Activated naive CD4-positive, alpha-beta T cell treated with anti-CD3 and anti-CD28 coated beads, Interleukin-2, amount 10 ng/mL, durations not matched to agents 7 days and 5 days (primary cell): ENCODE measurements at regions not wholly inside any gene's neighbourhood (a gene's known extent, or its start where the extent isn't known, plus 50 kb on each side); places are given as distances from the start of the nearest gene placed in this dataset.

Experiments
- CTCF ChIA-PET: fragments of 350-600 bp; sonication (Branson Sonifier 250); formaldehyde crosslinking; loops from one replicate; lab custom pipeline; 2021; ENCODE audit warnings: antibody characterized with exemption; lab: Charles Lee
- DNase-seq: peaks from one replicate; pipeline ENCODE4 v3.0.0-alpha.2; 2020
- H3K27ac Mint-ChIP-seq: one replicate; pipeline ENCODE4 v1.8.0; 2021; ENCODE audit warnings: mild to moderate bottlenecking, moderate library complexity, mixed read lengths
- H3K27me3 Mint-ChIP-seq: one replicate; pipeline ENCODE4 v1.8.0; 2021; ENCODE audit warnings: mild to moderate bottlenecking, mixed read lengths
- H3K36me3 Mint-ChIP-seq: one replicate; pipeline ENCODE4 v1.8.0; 2021; ENCODE audit warnings: mixed read lengths
- H3K4me1 Mint-ChIP-seq: one replicate; pipeline ENCODE4 v1.8.0; 2021; ENCODE audit warnings: mixed read lengths
- H3K4me3 Mint-ChIP-seq: one replicate; pipeline ENCODE4 v1.8.0; 2021; ENCODE audit warnings: mild to moderate bottlenecking, moderate library complexity, mixed read lengths
- H3K9me3 Mint-ChIP-seq: one replicate; pipeline ENCODE4 v1.8.0; 2021; ENCODE audit warnings: mixed read lengths

GRCh38 chr13:74449811-74450524 is 315.8 kb upstream of the KLF12 start:
- CTCF ChIA-PET, result no interaction called here
- Mint-ChIP-seq H3K27me3 (peaks cover 4% of the 10 kb centered on the region), H3K9me3 (no peaks in the 10 kb centered on the region), H3K4me3 (no peak overlapping the region), H3K4me1 (no peaks in the 10 kb centered on the region), H3K36me3 (no peaks in the 10 kb centered on the region), H3K27ac (no peak overlapping the region)
- DNase-seq, result no peak

DNA sequence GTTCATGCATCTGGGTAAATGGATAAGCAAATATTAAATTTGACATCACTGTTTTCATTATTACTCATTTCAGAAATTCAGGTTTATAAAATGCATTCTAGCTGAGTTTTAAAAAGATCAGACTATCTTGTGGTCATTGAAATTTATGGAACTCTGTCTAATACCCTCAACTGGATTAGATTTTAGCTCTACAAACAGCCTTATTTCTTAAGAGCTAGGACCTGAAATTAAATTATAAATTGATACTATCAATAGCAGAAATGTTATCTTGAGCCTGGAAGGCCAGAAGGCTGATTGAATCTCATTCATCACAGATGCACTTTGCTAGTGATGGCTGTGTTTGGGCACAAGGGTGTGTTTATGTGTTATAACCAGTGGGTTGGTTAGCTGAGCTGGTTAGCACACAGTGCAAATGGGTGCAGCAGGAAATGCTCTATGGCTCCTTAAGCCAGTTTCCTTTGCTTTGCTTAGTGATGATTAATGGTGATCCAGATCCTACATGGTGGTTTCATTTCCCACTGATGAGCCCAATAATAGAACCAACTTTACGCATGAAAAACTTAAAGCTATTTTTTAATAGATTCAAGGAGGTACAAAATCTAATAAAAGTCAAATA is 310.8 kb upstream of the KLF12 start:
- Mint-ChIP-seq H3K4me3 (no peak overlapping the region), H3K4me1 (no peaks in the 10 kb centered on the region), H3K36me3 (no peaks in the 10 kb centered on the region), H3K9me3 (no peaks in the 10 kb centered on the region), H3K27ac (no peak overlapping the region), H3K27me3 (no peaks in the 10 kb centered on the region)
- CTCF ChIA-PET, result no interaction called here
- no peak for DNase-seq

- Mint-ChIP-seq H3K4me3 (no peak overlapping the region), H3K9me3 (no peaks in the 10 kb centered on the region), H3K27ac (no peak overlapping the region), H3K4me1 (no peaks in the 10 kb centered on the region), H3K36me3 (no peaks in the 10 kb centered on the region), H3K27me3 (no peaks in the 10 kb centered on the region)
- DNase-seq, result no peak
- CTCF ChIA-PET, result no interaction called here
Observed at GRCh38 chr13:74444161-74444571, 310.0 kb upstream of the KLF12 start.

DNA sequence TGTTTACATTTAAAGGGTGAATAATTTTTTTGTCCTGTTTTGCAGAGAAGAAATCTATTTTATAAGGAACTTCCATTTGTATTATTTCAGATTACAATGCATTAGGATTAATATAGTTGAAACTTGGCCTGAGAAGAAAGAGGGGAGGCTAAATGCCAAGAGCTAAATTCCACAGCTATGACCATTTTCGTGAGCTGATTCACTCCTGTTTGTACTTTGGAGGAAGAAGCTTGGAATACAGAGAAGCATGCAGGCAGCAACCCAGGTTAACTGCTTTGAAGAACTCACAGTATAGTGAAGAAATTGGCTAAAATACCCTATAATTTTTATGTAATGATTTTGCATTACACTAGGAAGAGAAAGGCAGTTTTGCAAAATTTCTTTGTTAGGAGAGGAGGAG is 309.4 kb upstream of the KLF12 start:
- Mint-ChIP-seq H3K4me1 (no peaks in the 10 kb centered on the region), H3K4me3 (no peak overlapping the region), H3K36me3 (no peaks in the 10 kb centered on the region), H3K27me3 (no peaks in the 10 kb centered on the region), H3K27ac (no peak overlapping the region), H3K9me3 (no peaks in the 10 kb centered on the region)
- CTCF ChIA-PET, result no interaction called here
- no peak for DNase-seq

DNA sequence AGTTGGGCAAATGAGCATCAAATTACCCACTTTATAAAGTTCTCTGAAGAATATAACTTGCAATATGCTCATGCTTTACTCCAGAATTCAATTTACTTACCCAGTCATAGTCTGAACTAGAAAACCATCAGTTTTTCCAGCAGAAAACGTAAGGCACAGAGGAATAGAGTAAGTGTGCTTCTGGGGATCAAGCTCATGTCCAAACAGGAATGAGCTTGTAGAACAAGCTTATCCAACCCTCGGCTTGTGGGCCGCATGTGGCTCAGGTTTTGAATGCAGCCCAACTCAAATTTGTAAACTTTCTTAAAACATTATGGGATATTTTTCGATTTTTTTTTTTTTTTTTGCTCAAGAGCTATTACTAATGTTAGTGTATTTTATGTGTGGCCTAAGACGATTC is 308.5 kb upstream of the KLF12 start:
- DNase-seq, result no peak
- no peaks in the 10 kb centered on the region for H3K36me3 Mint-ChIP-seq
- CTCF ChIA-PET, result interaction anchor here (0.6 kb wide), 1 partner anchor 44 kb away, joined by 3 read pairs; no protein-coding TSS in a partner anchor
- no peaks in the 10 kb centered on the region for H3K4me1 Mint-ChIP-seq
- H3K9me3 Mint-ChIP-seq, result no peaks in the 10 kb centered on the region
- no peak overlapping the region for H3K27ac Mint-ChIP-seq
- H3K27me3 Mint-ChIP-seq, result no peaks in the 10 kb centered on the region
- no peak overlapping the region for H3K4me3 Mint-ChIP-seq

DNA sequence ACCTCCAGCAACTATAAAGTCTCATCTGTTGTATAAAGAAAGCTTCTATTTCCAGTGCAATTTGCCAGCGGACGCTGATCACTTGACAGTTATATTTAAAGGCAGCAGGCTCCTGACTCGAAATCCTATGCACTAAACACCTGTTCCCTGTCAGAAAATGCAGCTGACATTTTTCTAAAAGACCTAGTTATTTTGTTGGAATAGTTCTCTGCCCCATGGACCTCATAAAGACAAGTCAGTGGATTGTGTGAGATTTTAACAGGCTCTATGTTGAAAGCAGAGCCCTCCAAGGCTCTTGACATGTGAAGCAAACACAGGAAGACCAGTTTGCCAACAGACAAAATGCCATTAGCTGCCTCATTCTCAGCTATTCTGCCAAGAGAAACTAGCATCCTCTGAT is 304.7 kb upstream of the KLF12 start:
- Mint-ChIP-seq H3K27ac (no peak overlapping the region), H3K27me3 (no peaks in the 10 kb centered on the region), H3K4me1 (no peaks in the 10 kb centered on the region), H3K4me3 (no peak overlapping the region), H3K36me3 (no peaks in the 10 kb centered on the region), H3K9me3 (no peaks in the 10 kb centered on the region)
- CTCF ChIA-PET, result no interaction called here
- DNase-seq, result no peak

GRCh38 chr13:74434782-74435181 is 300.6 kb upstream of the KLF12 start:
- DNase-seq, result no peak
- Mint-ChIP-seq H3K27me3 (no peaks in the 10 kb centered on the region), H3K36me3 (no peaks in the 10 kb centered on the region), H3K9me3 (no peaks in the 10 kb centered on the region), H3K27ac (no peak overlapping the region), H3K4me1 (no peaks in the 10 kb centered on the region), H3K4me3 (no peak overlapping the region)
- CTCF ChIA-PET, result no interaction called here

GRCh38 chr13:74424455-74424854 is 290.3 kb upstream of the KLF12 start:
- H3K27me3 Mint-ChIP-seq, result no peaks in the 10 kb centered on the region
- H3K36me3 Mint-ChIP-seq, result no peaks in the 10 kb centered on the region
- no peaks in the 10 kb centered on the region for H3K4me1 Mint-ChIP-seq
- DNase-seq, result no peak
- CTCF ChIA-PET, result no interaction called here
- H3K4me3 Mint-ChIP-seq, result no peak overlapping the region
- H3K27ac Mint-ChIP-seq, result no peak overlapping the region
- no peaks in the 10 kb centered on the region for H3K9me3 Mint-ChIP-seq

DNA sequence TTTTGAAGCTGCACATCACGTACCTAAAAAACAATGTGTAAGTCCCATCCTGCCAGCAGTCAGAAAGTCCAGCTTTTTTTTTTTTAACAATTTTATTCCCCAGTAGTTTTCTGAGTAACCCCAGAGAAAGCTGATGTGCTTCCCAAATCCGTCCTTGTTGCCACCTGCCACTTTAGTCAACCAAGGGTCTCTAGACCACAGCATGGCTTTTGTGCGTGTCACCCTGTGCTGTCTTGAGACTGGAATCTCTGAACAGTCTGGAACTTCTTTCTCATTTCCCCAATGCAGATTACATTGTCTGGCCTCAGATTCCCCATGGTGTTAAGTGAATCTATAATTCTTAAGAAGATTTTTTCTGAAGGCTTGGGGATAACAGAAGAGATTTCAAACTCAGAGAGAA is 289.2 kb upstream of the KLF12 start:
- H3K4me3 Mint-ChIP-seq, result no peak overlapping the region
- H3K27me3 Mint-ChIP-seq, result no peaks in the 10 kb centered on the region
- CTCF ChIA-PET, result no interaction called here
- H3K27ac Mint-ChIP-seq, result no peak overlapping the region
- no peak for DNase-seq
- no peaks in the 10 kb centered on the region for H3K9me3 Mint-ChIP-seq
- H3K4me1 Mint-ChIP-seq, result no peaks in the 10 kb centered on the region
- no peaks in the 10 kb centered on the region for H3K36me3 Mint-ChIP-seq

GRCh38 chr13:74414458-74414857 is 280.3 kb upstream of the KLF12 start:
- Mint-ChIP-seq H3K27me3 (no peaks in the 10 kb centered on the region), H3K9me3 (peaks cover 2% of the 10 kb centered on the region)
- CTCF ChIA-PET, result no interaction called here

GRCh38 chr13:74413482-74413881 is 279.3 kb upstream of the KLF12 start:
- H3K27ac Mint-ChIP-seq, result no peak overlapping the region
- no peak overlapping the region for H3K4me3 Mint-ChIP-seq
- CTCF ChIA-PET, result no interaction called here
- no peaks in the 10 kb centered on the region for H3K27me3 Mint-ChIP-seq
- no peaks in the 10 kb centered on the region for H3K4me1 Mint-ChIP-seq
- peaks cover 2% of the 10 kb centered on the region for H3K9me3 Mint-ChIP-seq
- no peak for DNase-seq
- no peaks in the 10 kb centered on the region for H3K36me3 Mint-ChIP-seq

More at GRCh38 chr13:74414458-74414857, 280.3 kb upstream of the KLF12 start:
- no peak overlapping the region for H3K4me3 Mint-ChIP-seq
- no peak for DNase-seq
- H3K4me1 Mint-ChIP-seq, result no peaks in the 10 kb centered on the region
- H3K27ac Mint-ChIP-seq, result no peak overlapping the region
- H3K36me3 Mint-ChIP-seq, result no peaks in the 10 kb centered on the region

- H3K9me3 Mint-ChIP-seq, result peaks cover 2% of the 10 kb centered on the region
- DNase-seq, result no peak
- H3K27me3 Mint-ChIP-seq, result no peaks in the 10 kb centered on the region
- H3K36me3 Mint-ChIP-seq, result no peaks in the 10 kb centered on the region
- CTCF ChIA-PET, result no interaction called here
- no peaks in the 10 kb centered on the region for H3K4me1 Mint-ChIP-seq
- no peak overlapping the region for H3K27ac Mint-ChIP-seq
- no peak overlapping the region for H3K4me3 Mint-ChIP-seq
Observed at GRCh38 chr13:74409551-74409950, 275.3 kb upstream of the KLF12 start.

GRCh38 chr13:74406420-74406819 is 272.2 kb upstream of the KLF12 start:
- H3K36me3 Mint-ChIP-seq, result no peaks in the 10 kb centered on the region
- no peaks in the 10 kb centered on the region for H3K4me1 Mint-ChIP-seq
- DNase-seq, result no peak
- H3K27ac Mint-ChIP-seq, result no peak overlapping the region
- H3K4me3 Mint-ChIP-seq, result no peak overlapping the region
- no peaks in the 10 kb centered on the region for H3K27me3 Mint-ChIP-seq
- H3K9me3 Mint-ChIP-seq, result peaks cover under 1% of the 10 kb centered on the region
- CTCF ChIA-PET, result no interaction called here

- no peaks in the 10 kb centered on the region for H3K36me3 Mint-ChIP-seq
- no peak overlapping the region for H3K27ac Mint-ChIP-seq
- DNase-seq, result no peak
- H3K27me3 Mint-ChIP-seq, result no peaks in the 10 kb centered on the region
- H3K4me1 Mint-ChIP-seq, result no peaks in the 10 kb centered on the region
- CTCF ChIA-PET, result interaction anchor here (0.6 kb wide), 1 partner anchor 44 kb away, joined by 3 read pairs; no protein-coding TSS in a partner anchor
- no peak overlapping the region for H3K4me3 Mint-ChIP-seq
- no peaks in the 10 kb centered on the region for H3K9me3 Mint-ChIP-seq
Observed at GRCh38 chr13:74398599-74398998, 264.4 kb upstream of the KLF12 start.

GRCh38 chr13:74389056-74389455 is 254.9 kb upstream of the KLF12 start:
- no peak overlapping the region for H3K27ac Mint-ChIP-seq
- H3K36me3 Mint-ChIP-seq, result no peaks in the 10 kb centered on the region
- H3K4me1 Mint-ChIP-seq, result no peaks in the 10 kb centered on the region
- no peaks in the 10 kb centered on the region for H3K27me3 Mint-ChIP-seq
- no peaks in the 10 kb centered on the region for H3K9me3 Mint-ChIP-seq
- no peak overlapping the region for H3K4me3 Mint-ChIP-seq
- CTCF ChIA-PET, result no interaction called here
- DNase-seq, result no peak
